Loucy (cell line): ENCODE measurements at regions not wholly inside any gene's neighbourhood (a gene's known extent, or its start where the extent isn't known, plus 50 kb on each side); places are given as distances from the start of the nearest gene placed in this dataset.

Experiments
- CTCF ChIP-seq: fragments of 200-600 bp; sonication (generic); conservative IDR thresholded peaks from 2 replicates; pipeline ENCODE4 v1.5.1; 2014; ENCODE audit warnings: mild to moderate bottlenecking, antibody characterized with exemption, low read length
- EZH2phosphoT487 ChIP-seq: fragments of 200-600 bp; IDR thresholded peaks from 2 replicates; pipeline ENCODE4 v1.6.1; 2018; ENCODE audit warnings: antibody characterized with exemption, mild to moderate bottlenecking, moderate library complexity, borderline replicate concordance

GRCh38 chr6:137653706-137654059 lies 159.5 kb upstream of the OLIG3 start:
- TF ChIP-seq EZH2phosphoT487, result no peak
- no peak for TF ChIP-seq CTCF
